ENCODE measurements at regions not wholly inside any gene's neighbourhood (a gene's known extent, or its start where the extent isn't known, plus 50 kb on each side); places are given as distances from the start of the nearest gene placed in this dataset.
A peak's percentile ranks its signal among the peaks of the same experiment; 100 is the strongest.

DNA sequence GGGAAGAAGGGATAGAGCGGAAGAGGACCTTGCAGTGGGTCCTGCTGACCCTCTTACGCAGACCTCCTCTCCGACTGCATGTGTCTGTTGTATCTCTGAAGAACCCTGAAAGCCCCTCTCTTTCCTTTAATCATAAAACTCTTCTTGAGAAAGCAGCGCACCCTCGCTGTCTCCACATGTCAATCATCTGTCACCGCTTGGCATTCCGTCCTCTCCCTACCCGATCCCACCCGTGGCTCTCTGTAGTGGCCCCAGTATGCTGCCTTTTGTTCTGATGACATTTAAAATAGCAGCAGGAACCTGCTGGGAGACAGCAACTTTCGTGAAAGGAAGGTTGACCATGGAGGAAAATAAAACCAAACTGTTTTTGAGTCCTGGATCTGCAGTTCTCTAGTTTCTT lies 582.9 kb upstream of the SALL3 start:
- peak overlapping the region; percentile 17 for H3K4me3 ChIP-seq (ENCODE audit: low read length)
- peak overlapping the region; percentile 43 for H3K27ac ChIP-seq (ENCODE audit: low read length)
- peaks cover 4% of the 10 kb centered on the region for H3K9me3 ChIP-seq (ENCODE audit: low read length)
- no peak overlapping the region for H3K4me2 ChIP-seq (ENCODE audit: low read length)
- H3K9ac ChIP-seq (ENCODE audit: low read length): no peak overlapping the region
- H3K79me2 ChIP-seq (replicated peaks; ENCODE audit: insufficient read depth, low read length): no peaks in the 10 kb centered on the region
- H3K9me2 ChIP-seq (ENCODE audit: insufficient read depth, low read length): no peaks in the 10 kb centered on the region
- no peaks in the 10 kb centered on the region for H4K20me1 ChIP-seq (ENCODE audit: insufficient read depth)
- no peak overlapping the region for H2AFZ ChIP-seq (ENCODE audit: low read depth, low read length)
- TF ChIP-seq MXI1 (conservative IDR thresholded peaks at IDR 0.05; ENCODE audit: poor library complexity, severe bottlenecking): no peak
- TF ChIP-seq EZH2 (IDR thresholded peaks at IDR 0.05; ENCODE audit: borderline replicate concordance, insufficient read depth, low read length, poor library complexity, severe bottlenecking): no peak
- TF ChIP-seq POLR2AphosphoS5 (IDR thresholded peaks at IDR 0.05): peak; percentile 60
- peak; percentile 14 for TF ChIP-seq RAD21 (conservative IDR thresholded peaks at IDR 0.05)
- TF ChIP-seq EP300 (conservative IDR thresholded peaks at IDR 0.05; ENCODE audit: poor library complexity, severe bottlenecking): peak; percentile 92
- no peaks in the 10 kb centered on the region for H3F3A ChIP-seq (ENCODE audit: insufficient read depth, low read length, poor library complexity, severe bottlenecking)
- no peaks in the 10 kb centered on the region for H3K36me3 ChIP-seq (ENCODE audit: insufficient read depth, low read length)
- no peaks in the 10 kb centered on the region for H3K27me3 ChIP-seq (ENCODE audit: insufficient read depth, low read depth, low read length)

DNA sequence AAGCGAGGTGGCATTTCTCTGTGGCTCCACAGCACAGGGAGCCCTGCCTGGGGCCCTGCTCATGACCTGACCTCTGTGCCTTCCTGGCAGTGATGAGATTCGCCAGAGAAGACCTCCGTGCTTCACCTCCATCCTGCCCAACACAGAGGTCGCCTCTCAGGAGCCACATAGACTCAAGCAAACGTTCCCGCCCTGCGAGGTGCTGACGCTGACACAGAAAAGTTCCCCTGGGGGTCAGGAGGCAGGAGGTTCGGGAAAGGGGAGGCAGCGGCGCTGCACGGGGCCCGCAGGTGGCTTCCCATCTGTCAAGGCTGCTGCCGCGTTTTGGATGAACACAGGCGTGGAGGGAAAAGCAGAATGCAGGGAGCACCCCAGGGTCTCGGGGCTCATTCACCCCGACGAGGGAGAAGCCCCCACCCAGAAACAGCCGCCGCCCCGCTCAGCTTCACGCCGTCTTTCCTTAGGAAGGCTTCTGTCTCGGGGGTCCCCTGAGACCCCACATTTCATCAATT lies 579.6 kb upstream of the SALL3 start:
- H3K79me2 ChIP-seq (replicated peaks; ENCODE audit: insufficient read depth, low read length): no peaks in the 10 kb centered on the region
- no peak overlapping the region for H3K4me2 ChIP-seq (ENCODE audit: low read length)
- no peak overlapping the region for H3K9ac ChIP-seq (ENCODE audit: low read length)
- H3F3A ChIP-seq (ENCODE audit: insufficient read depth, low read length, poor library complexity, severe bottlenecking): no peaks in the 10 kb centered on the region
- H3K36me3 ChIP-seq (ENCODE audit: insufficient read depth, low read length): no peaks in the 10 kb centered on the region
- no peak for TF ChIP-seq TAF1 (IDR thresholded peaks at IDR 0.05; ENCODE audit: low read depth)
- TF ChIP-seq RAD21 (conservative IDR thresholded peaks at IDR 0.05): no peak
- no peak for TF ChIP-seq SMC3 (conservative IDR thresholded peaks at IDR 0.05; ENCODE audit: poor library complexity)
- no peak for TF ChIP-seq REST (IDR thresholded peaks at IDR 0.05; ENCODE audit: borderline replicate concordance)
- TF ChIP-seq EZH2 (IDR thresholded peaks at IDR 0.05; ENCODE audit: borderline replicate concordance, insufficient read depth, low read length, poor library complexity, severe bottlenecking): no peak
- TF ChIP-seq MXI1 (conservative IDR thresholded peaks at IDR 0.05; ENCODE audit: poor library complexity, severe bottlenecking): no peak
- TF ChIP-seq EP300 (conservative IDR thresholded peaks at IDR 0.05; ENCODE audit: poor library complexity, severe bottlenecking): no peak
- no peak for TF ChIP-seq CTCF (IDR thresholded peaks at IDR 0.05; ENCODE audit: poor library complexity, severe bottlenecking)
- no peak for TF ChIP-seq POLR2AphosphoS5 (IDR thresholded peaks at IDR 0.05)
- H3K27me3 ChIP-seq (ENCODE audit: insufficient read depth, low read depth, low read length): no peaks in the 10 kb centered on the region
- no peaks in the 10 kb centered on the region for H3K9me2 ChIP-seq (ENCODE audit: insufficient read depth, low read length)
- H3K9me3 ChIP-seq (ENCODE audit: low read length): peaks cover 4% of the 10 kb centered on the region
- H3K27ac ChIP-seq (ENCODE audit: low read length): no peak overlapping the region
- no peaks in the 10 kb centered on the region for H4K20me1 ChIP-seq (ENCODE audit: insufficient read depth)
- no peak overlapping the region for H2AFZ ChIP-seq (ENCODE audit: low read depth, low read length)
- no peak overlapping the region for H3K4me3 ChIP-seq (ENCODE audit: low read length)
